ENCODE measurements at regions not wholly inside any gene's neighbourhood (a gene's known extent, or its start where the extent isn't known, plus 50 kb on each side); places are given as distances from the start of the nearest gene placed in this dataset.

DNA sequence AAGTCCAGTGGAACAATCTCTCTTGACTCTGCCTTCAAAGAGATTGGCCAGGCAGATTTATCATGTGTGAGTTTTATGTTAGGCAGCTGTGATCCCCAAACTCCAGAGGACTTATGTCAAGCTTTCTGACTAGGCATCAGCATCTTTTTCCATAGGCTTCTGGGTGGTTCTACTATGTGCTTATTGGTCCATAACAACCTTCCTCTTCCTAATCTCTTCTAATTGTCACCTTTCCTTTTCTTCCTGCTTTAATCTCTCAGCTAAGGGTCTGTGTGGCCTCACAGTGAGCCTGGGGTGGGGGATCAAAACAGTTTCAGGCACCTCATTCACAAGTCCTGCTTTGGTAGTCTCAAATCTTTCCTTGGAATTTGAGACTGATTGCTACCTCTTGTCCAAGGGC, 170.9 kb upstream of the CHD1 start:
- Mint-ChIP-seq H3K4me1 (no peaks in the 10 kb centered on the region), H3K27ac (no peak overlapping the region), H3K4me3 (no peak overlapping the region), H3K9me3 (no peaks in the 10 kb centered on the region), H3K27me3 (peaks cover 1% of the 10 kb centered on the region), H3K36me3 (no peaks in the 10 kb centered on the region)

DNA sequence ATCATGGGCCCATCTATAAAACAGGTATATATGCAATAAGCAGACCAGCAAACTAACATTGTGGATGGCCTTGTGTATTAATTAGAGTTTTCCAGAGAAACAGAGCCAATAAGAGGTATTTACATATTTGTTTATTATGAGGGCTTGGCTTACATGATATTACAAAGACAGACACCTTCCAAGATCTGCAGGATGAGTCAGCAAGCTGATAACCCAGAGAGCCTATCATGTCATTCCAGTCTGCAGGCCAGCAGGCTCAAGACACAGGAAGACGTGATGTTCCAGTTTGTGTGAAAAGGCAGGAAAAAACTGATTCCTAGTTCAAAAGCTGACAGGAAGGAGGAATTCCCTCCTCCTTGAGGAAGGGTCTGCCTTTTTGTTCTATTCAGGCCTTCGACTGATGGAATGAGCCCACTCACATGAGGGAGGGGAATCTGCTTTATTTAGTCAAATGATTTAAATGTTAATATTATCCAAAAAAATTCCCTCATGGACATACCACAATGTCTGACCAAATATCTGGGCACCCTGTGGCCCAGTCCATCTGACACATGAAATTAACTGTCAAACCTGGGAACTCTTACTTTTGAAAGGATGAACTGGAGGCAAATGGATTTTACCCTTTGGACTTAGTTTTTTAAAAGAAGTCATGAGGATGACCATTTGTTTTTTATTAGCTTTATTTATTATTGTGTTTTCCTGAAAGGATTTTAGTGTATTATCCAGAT, 161.2 kb upstream of the CHD1 start:
- Mint-ChIP-seq H3K27me3 (no peaks in the 10 kb centered on the region), H3K4me1 (peaks cover 23% of the 10 kb centered on the region), H3K36me3 (no peaks in the 10 kb centered on the region), H3K9me3 (no peaks in the 10 kb centered on the region), H3K4me3 (no peak overlapping the region), H3K27ac (no peak overlapping the region)

DNA sequence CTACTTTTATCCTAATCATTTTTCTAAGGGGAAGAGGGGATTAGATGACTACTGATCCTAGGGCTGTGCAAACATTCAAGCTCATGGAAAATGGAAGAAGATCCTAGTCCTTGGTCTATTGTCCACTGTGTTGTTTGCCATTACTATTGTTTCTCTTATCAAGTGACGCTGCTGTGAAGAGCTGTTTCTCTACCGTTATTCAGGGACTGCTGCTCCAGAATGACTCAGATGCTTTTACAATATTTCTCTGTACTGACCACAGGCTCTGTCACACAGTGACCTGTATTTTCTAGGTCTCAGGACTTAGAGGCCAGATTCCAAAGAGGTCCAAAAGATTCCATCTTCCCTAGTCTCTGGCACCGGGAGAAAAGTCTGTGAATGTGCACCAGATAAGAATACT, 159.5 kb upstream of the CHD1 start:
- H3K4me3 Mint-ChIP-seq = no peak overlapping the region
- H3K9me3 Mint-ChIP-seq = no peaks in the 10 kb centered on the region
- no peak overlapping the region for H3K27ac Mint-ChIP-seq
- H3K36me3 Mint-ChIP-seq = no peaks in the 10 kb centered on the region
- no peaks in the 10 kb centered on the region for H3K27me3 Mint-ChIP-seq
- H3K4me1 Mint-ChIP-seq = peaks cover 23% of the 10 kb centered on the region

GRCh38 chr5:99083197-99083596, 154.4 kb upstream of the CHD1 start:
- no peak overlapping the region for H3K4me3 Mint-ChIP-seq
- no peak overlapping the region for H3K27ac Mint-ChIP-seq
- no peaks in the 10 kb centered on the region for H3K36me3 Mint-ChIP-seq
- H3K9me3 Mint-ChIP-seq = no peaks in the 10 kb centered on the region
- H3K4me1 Mint-ChIP-seq = peaks cover 19% of the 10 kb centered on the region
- no peaks in the 10 kb centered on the region for H3K27me3 Mint-ChIP-seq

GRCh38 chr5:99081711-99082110, 152.9 kb upstream of the CHD1 start:
- Mint-ChIP-seq H3K4me1 (peaks cover 10% of the 10 kb centered on the region), H3K27me3 (no peaks in the 10 kb centered on the region), H3K36me3 (no peaks in the 10 kb centered on the region), H3K9me3 (no peaks in the 10 kb centered on the region), H3K4me3 (no peak overlapping the region), H3K27ac (no peak overlapping the region)

- no peaks in the 10 kb centered on the region for H3K36me3 Mint-ChIP-seq
- H3K4me3 Mint-ChIP-seq = no peak overlapping the region
- H3K4me1 Mint-ChIP-seq = peaks cover 6% of the 10 kb centered on the region
- no peaks in the 10 kb centered on the region for H3K27me3 Mint-ChIP-seq
- H3K9me3 Mint-ChIP-seq = no peaks in the 10 kb centered on the region
- no peak overlapping the region for H3K27ac Mint-ChIP-seq
These were observed 148.2 kb upstream of the CHD1 start for GRCh38 chr5:99076723-99077640.

DNA sequence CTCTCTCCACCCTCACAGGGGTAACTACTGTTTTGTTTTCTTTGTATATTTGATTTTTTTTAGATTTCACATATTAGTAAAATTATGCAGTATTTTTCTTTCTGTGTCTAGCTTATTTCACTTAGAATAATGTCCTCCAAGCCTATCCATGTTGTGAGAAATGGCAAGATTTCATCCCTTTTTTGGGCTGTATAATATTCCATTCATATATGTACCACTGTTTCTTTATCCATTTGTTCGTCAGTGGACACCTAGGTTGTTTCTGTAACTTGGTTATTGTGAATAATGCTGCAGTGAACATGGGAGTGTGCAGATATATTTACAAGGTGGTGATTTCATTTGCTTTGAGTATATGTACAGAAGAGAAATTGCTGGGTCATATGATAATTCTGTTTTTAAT, 144.0 kb upstream of the CHD1 start:
- no peak overlapping the region for H3K4me3 Mint-ChIP-seq
- peaks cover 6% of the 10 kb centered on the region for H3K4me1 Mint-ChIP-seq
- no peaks in the 10 kb centered on the region for H3K36me3 Mint-ChIP-seq
- no peaks in the 10 kb centered on the region for H3K27me3 Mint-ChIP-seq
- no peak overlapping the region for H3K27ac Mint-ChIP-seq
- no peaks in the 10 kb centered on the region for H3K9me3 Mint-ChIP-seq

- Mint-ChIP-seq H3K27me3 (no peaks in the 10 kb centered on the region), H3K9me3 (no peaks in the 10 kb centered on the region), H3K36me3 (no peaks in the 10 kb centered on the region), H3K27ac (no peak overlapping the region), H3K4me3 (no peak overlapping the region), H3K4me1 (peaks cover 6% of the 10 kb centered on the region)
These were observed 142.0 kb upstream of the CHD1 start for GRCh38 chr5:99070822-99071221.

- no peaks in the 10 kb centered on the region for H3K36me3 Mint-ChIP-seq
- H3K27ac Mint-ChIP-seq = no peak overlapping the region
- no peak overlapping the region for H3K4me3 Mint-ChIP-seq
- H3K9me3 Mint-ChIP-seq = no peaks in the 10 kb centered on the region
- no peaks in the 10 kb centered on the region for H3K27me3 Mint-ChIP-seq
- peaks cover 6% of the 10 kb centered on the region for H3K4me1 Mint-ChIP-seq
These were observed 141.6 kb upstream of the CHD1 start for GRCh38 chr5:99070362-99070761.

- no peaks in the 10 kb centered on the region for H3K36me3 Mint-ChIP-seq
- H3K4me1 Mint-ChIP-seq = no peaks in the 10 kb centered on the region
- H3K27ac Mint-ChIP-seq = no peak overlapping the region
- no peak overlapping the region for H3K4me3 Mint-ChIP-seq
- H3K9me3 Mint-ChIP-seq = no peaks in the 10 kb centered on the region
- no peaks in the 10 kb centered on the region for H3K27me3 Mint-ChIP-seq
These were observed 140.3 kb upstream of the CHD1 start for GRCh38 chr5:99068944-99069650.

- Mint-ChIP-seq H3K36me3 (no peaks in the 10 kb centered on the region), H3K4me3 (no peak overlapping the region), H3K27me3 (no peaks in the 10 kb centered on the region), H3K9me3 (no peaks in the 10 kb centered on the region), H3K4me1 (peaks cover 3% of the 10 kb centered on the region), H3K27ac (no peak overlapping the region)
These were observed 134.9 kb upstream of the CHD1 start for GRCh38 chr5:99063737-99064136.

- Mint-ChIP-seq H3K4me1 (peaks cover 3% of the 10 kb centered on the region), H3K27ac (no peak overlapping the region), H3K9me3 (no peaks in the 10 kb centered on the region), H3K27me3 (no peaks in the 10 kb centered on the region), H3K4me3 (no peak overlapping the region), H3K36me3 (no peaks in the 10 kb centered on the region)
These were observed 132.9 kb upstream of the CHD1 start for GRCh38 chr5:99061711-99062110.

DNA sequence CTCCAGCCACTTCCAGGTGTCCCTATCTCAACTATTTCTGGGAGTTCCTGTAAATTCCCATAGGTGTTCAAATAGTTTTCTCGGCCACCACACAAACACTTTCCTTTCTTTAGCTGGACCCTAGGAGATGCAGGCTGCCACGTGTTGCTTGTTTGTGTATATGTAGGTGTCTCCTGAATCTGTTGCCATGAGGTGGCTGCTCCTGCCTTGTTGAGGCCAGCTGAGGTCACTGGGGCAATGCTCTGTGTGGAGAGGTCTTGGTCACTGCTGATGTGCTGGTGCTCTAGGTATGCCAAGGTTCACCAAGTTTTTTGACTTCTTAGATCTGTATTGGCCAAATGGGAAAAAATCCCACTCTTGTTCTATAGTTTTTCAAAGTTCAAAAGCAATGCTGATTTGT, 132.5 kb upstream of the CHD1 start:
- Mint-ChIP-seq H3K4me3 (no peak overlapping the region), H3K4me1 (peaks cover 3% of the 10 kb centered on the region), H3K27me3 (no peaks in the 10 kb centered on the region), H3K36me3 (no peaks in the 10 kb centered on the region), H3K9me3 (no peaks in the 10 kb centered on the region), H3K27ac (no peak overlapping the region)

DNA sequence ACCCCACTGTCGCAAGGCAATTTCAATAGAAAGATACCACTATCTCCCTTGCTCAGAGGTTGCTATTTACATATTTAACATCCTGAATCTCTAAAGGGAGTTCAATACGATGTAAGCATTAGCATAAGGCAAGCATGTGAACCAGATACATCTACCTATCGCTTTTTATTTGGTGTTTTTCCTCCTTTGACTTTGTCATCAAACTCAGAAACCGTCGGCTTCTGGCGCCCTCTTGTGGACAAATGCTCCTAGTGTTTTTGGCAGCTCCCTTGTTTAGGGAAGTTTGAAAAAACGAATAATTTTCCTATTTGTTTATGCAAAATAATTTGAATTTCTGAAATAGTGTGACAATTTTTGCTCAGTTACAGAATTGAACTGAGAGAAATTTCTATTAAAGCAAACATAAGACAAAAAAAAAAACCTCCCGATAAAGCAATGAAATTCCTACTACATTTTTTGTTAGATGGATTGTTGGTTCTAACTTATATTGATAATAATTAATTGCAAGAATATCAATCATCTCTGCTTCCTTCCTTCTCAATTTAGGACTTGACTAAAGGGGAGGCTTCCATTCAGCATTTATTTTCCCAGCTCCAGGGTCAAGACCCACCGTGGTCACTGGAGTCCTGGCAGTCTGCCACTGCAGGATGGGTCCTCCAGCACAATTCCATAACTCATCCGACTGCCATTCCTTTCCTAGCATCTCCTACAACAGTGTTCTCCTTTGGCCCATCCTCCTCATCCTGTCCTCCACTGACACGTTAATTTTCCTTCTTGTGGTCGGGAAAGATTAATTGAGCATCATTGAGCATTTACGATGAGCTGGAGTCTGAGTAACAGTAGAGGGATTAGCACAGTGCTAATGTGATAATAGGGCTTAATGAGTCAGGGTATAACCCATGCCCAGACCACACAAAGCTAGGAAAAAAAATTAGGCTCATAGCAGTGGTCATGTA, 131.8 kb upstream of the CHD1 start:
- Mint-ChIP-seq H3K27me3 (no peaks in the 10 kb centered on the region), H3K4me3 (no peak overlapping the region)

DNA sequence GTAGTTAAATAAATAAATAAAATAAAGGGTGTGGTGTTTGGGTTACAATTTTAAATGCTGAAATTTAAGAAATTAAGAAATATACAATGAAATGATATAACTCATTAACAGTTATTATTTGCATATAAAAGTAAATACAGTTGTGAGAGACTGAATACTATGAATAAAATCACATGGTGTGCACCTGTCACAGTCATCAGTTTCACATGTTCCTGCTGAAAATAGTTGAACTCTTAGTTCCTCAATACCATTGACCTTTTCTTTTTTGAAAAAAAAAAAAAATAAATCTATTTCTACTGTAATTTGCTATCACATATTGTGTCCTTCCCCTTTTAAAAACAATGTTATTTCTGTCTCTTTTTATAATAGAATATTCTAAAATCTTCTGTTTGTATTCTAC, 130.9 kb upstream of the CHD1 start:
- Mint-ChIP-seq H3K9me3 (no peaks in the 10 kb centered on the region), H3K4me3 (no peak overlapping the region), H3K27me3 (no peaks in the 10 kb centered on the region), H3K27ac (no peak overlapping the region), H3K4me1 (peaks cover 7% of the 10 kb centered on the region), H3K36me3 (no peaks in the 10 kb centered on the region)

More for the DNA sequence above, 131.8 kb upstream of the CHD1 start:
- H3K9me3 Mint-ChIP-seq = no peaks in the 10 kb centered on the region
- no peaks in the 10 kb centered on the region for H3K36me3 Mint-ChIP-seq
- H3K4me1 Mint-ChIP-seq = peaks cover 3% of the 10 kb centered on the region
- H3K27ac Mint-ChIP-seq = no peak overlapping the region

All from activated naive CD4-positive, alpha-beta T cell treated with anti-CD3 and anti-CD28 coated beads, Interleukin-2, amount 50 U/mL, for 24 hours (primary cell).